COLO668 (cell line): ENCODE measurements at regions not wholly inside any gene's neighbourhood (a gene's known extent, or its start where the extent isn't known, plus 50 kb on each side); places are given as distances from the start of the nearest gene placed in this dataset.
"Not testable (repeated sequence)": the region's sequence is repeated elsewhere in the genome, so short reads cannot be mapped to it uniquely, and the experiment has no call there.

Source experiments
- DNase-seq: peaks from one replicate; lab custom pipeline; 2025; ENCODE audit not compliant: unreplicated experiment; lab: John Stamatoyannopoulos, UW

GRCh38 chr6:100322886-100323285, 141.8 kb downstream of the SIM1 start:
- DNase-seq: no peak

GRCh38 chr6:100320686-100321085, 144.0 kb downstream of the SIM1 start:
- DNase-seq: no peak

GRCh38 chr6:100317031-100317430, 147.7 kb downstream of the SIM1 start:
- no peak for DNase-seq

GRCh38 chr6:100314186-100314585, 150.5 kb downstream of the SIM1 start:
- DNase-seq: no peak

GRCh38 chr6:100311707-100312251, 152.9 kb downstream of the SIM1 start:
- DNase-seq: no peak

- no peak for DNase-seq
Observed at GRCh38 chr6:100309174-100309573, 155.5 kb downstream of the SIM1 start.

- no peak for DNase-seq
Observed at GRCh38 chr6:100307561-100307960, 157.2 kb downstream of the SIM1 start.

- no peak for DNase-seq
Observed at GRCh38 chr6:100305209-100305869, 159.4 kb downstream of the SIM1 start.

- no peak for DNase-seq
Observed at GRCh38 chr6:100304575-100304974, 160.1 kb downstream of the SIM1 start.

GRCh38 chr6:100301731-100302130, 163.0 kb downstream of the SIM1 start:
- no peak for DNase-seq

- DNase-seq: no peak
Observed at GRCh38 chr6:100300221-100300736, 164.4 kb downstream of the SIM1 start.

GRCh38 chr6:100296810-100297544, 167.7 kb downstream of the SIM1 start:
- no peak for DNase-seq

- DNase-seq: not testable (repeated sequence)
Observed at GRCh38 chr6:100295172-100295571, 169.5 kb downstream of the SIM1 start.

- DNase-seq: no peak
Observed at GRCh38 chr6:100289285-100289684, 175.4 kb downstream of the SIM1 start.

- DNase-seq: no peak
Observed at GRCh38 chr6:100288311-100288710, 176.4 kb downstream of the SIM1 start.

- DNase-seq: no peak
Observed at GRCh38 chr6:100283285-100283684, 181.4 kb downstream of the SIM1 start.

GRCh38 chr6:100281471-100281901, 183.2 kb downstream of the SIM1 start:
- no peak for DNase-seq

GRCh38 chr6:100276311-100277057, 188.2 kb downstream of the SIM1 start:
- no peak for DNase-seq

- no peak for DNase-seq
Observed at GRCh38 chr6:100274147-100274546, 190.6 kb downstream of the SIM1 start.

GRCh38 chr6:100271625-100272024, 193.1 kb downstream of the SIM1 start:
- DNase-seq: no peak

GRCh38 chr6:100271202-100271601, 193.5 kb downstream of the SIM1 start:
- DNase-seq: no peak
